ENCODE measurements at regions not wholly inside any gene's neighbourhood (a gene's known extent, or its start where the extent isn't known, plus 50 kb on each side); places are given as distances from the start of the nearest gene placed in this dataset.
A peak's percentile ranks its signal among the peaks of the same experiment; 100 is the strongest.

GRCh38 chr3:27661797-27662196 lies 60.3 kb downstream of the EOMES start:
- H3K27ac Mint-ChIP-seq = no peak overlapping the region
- H3K9me3 Mint-ChIP-seq = no peaks in the 10 kb centered on the region
- no peak for DNase-seq
- H3K36me3 Mint-ChIP-seq (ENCODE audit: low read depth) = no peaks in the 10 kb centered on the region
- no peak overlapping the region for H3K4me3 Mint-ChIP-seq
- H3K27me3 Mint-ChIP-seq (ENCODE audit: low read depth, poor library complexity) = no peaks in the 10 kb centered on the region
- H3K4me1 Mint-ChIP-seq = peaks cover 5% of the 10 kb centered on the region
- TF ChIP-seq CTCF (IDR thresholded peaks at IDR 0.05) = no peak

- no peak overlapping the region for H3K4me3 Mint-ChIP-seq
- H3K9me3 Mint-ChIP-seq = no peaks in the 10 kb centered on the region
- peak; percentile 83 for TF ChIP-seq CTCF (IDR thresholded peaks at IDR 0.05)
- no peaks in the 10 kb centered on the region for H3K27me3 Mint-ChIP-seq (ENCODE audit: low read depth, poor library complexity)
- no peak overlapping the region for H3K27ac Mint-ChIP-seq
- peak; percentile 67 for DNase-seq
- H3K36me3 Mint-ChIP-seq (ENCODE audit: low read depth) = no peaks in the 10 kb centered on the region
- H3K4me1 Mint-ChIP-seq = no peaks in the 10 kb centered on the region
Observed at GRCh38 chr3:27659279-27660021, 62.7 kb downstream of the EOMES start.

GRCh38 chr3:27658741-27659140 lies 63.4 kb downstream of the EOMES start:
- H3K4me3 Mint-ChIP-seq = no peak overlapping the region
- no peaks in the 10 kb centered on the region for H3K4me1 Mint-ChIP-seq
- no peaks in the 10 kb centered on the region for H3K9me3 Mint-ChIP-seq
- no peak for TF ChIP-seq CTCF (IDR thresholded peaks at IDR 0.05)
- no peaks in the 10 kb centered on the region for H3K27me3 Mint-ChIP-seq (ENCODE audit: low read depth, poor library complexity)
- H3K27ac Mint-ChIP-seq = no peak overlapping the region
- DNase-seq = no peak
- no peaks in the 10 kb centered on the region for H3K36me3 Mint-ChIP-seq (ENCODE audit: low read depth)

GRCh38 chr3:27657871-27658270 lies 64.3 kb downstream of the EOMES start:
- no peak for TF ChIP-seq CTCF (IDR thresholded peaks at IDR 0.05)
- no peak for DNase-seq
- Mint-ChIP-seq H3K9me3 (no peaks in the 10 kb centered on the region), H3K36me3 (ENCODE audit: low read depth) (no peaks in the 10 kb centered on the region), H3K27me3 (ENCODE audit: low read depth, poor library complexity) (no peaks in the 10 kb centered on the region), H3K27ac (no peak overlapping the region), H3K4me1 (peaks cover 7% of the 10 kb centered on the region), H3K4me3 (no peak overlapping the region)

GRCh38 chr3:27657404-27657803 lies 64.7 kb downstream of the EOMES start:
- H3K4me3 Mint-ChIP-seq = no peak overlapping the region
- no peaks in the 10 kb centered on the region for H3K9me3 Mint-ChIP-seq
- H3K36me3 Mint-ChIP-seq (ENCODE audit: low read depth) = no peaks in the 10 kb centered on the region
- no peak for DNase-seq
- no peaks in the 10 kb centered on the region for H3K27me3 Mint-ChIP-seq (ENCODE audit: low read depth, poor library complexity)
- no peak for TF ChIP-seq CTCF (IDR thresholded peaks at IDR 0.05)
- no peak overlapping the region for H3K27ac Mint-ChIP-seq
- H3K4me1 Mint-ChIP-seq = peaks cover 11% of the 10 kb centered on the region

- Mint-ChIP-seq H3K4me1 (peaks cover 14% of the 10 kb centered on the region), H3K36me3 (ENCODE audit: low read depth) (no peaks in the 10 kb centered on the region), H3K27ac (no peak overlapping the region), H3K27me3 (ENCODE audit: low read depth, poor library complexity) (no peaks in the 10 kb centered on the region), H3K9me3 (no peaks in the 10 kb centered on the region), H3K4me3 (no peak overlapping the region)
- no peak for DNase-seq
- no peak for TF ChIP-seq CTCF (IDR thresholded peaks at IDR 0.05)
Observed at GRCh38 chr3:27656790-27657189, 65.3 kb downstream of the EOMES start.

Data from nephron progenitor cell (in vitro differentiated cells).